ENCODE measurements at regions not wholly inside any gene's neighbourhood (a gene's known extent, or its start where the extent isn't known, plus 50 kb on each side); places are given as distances from the start of the nearest gene placed in this dataset.
"Not testable (repeated sequence)": the region's sequence is repeated elsewhere in the genome, so short reads cannot be mapped to it uniquely, and the experiment has no call there.

DNA sequence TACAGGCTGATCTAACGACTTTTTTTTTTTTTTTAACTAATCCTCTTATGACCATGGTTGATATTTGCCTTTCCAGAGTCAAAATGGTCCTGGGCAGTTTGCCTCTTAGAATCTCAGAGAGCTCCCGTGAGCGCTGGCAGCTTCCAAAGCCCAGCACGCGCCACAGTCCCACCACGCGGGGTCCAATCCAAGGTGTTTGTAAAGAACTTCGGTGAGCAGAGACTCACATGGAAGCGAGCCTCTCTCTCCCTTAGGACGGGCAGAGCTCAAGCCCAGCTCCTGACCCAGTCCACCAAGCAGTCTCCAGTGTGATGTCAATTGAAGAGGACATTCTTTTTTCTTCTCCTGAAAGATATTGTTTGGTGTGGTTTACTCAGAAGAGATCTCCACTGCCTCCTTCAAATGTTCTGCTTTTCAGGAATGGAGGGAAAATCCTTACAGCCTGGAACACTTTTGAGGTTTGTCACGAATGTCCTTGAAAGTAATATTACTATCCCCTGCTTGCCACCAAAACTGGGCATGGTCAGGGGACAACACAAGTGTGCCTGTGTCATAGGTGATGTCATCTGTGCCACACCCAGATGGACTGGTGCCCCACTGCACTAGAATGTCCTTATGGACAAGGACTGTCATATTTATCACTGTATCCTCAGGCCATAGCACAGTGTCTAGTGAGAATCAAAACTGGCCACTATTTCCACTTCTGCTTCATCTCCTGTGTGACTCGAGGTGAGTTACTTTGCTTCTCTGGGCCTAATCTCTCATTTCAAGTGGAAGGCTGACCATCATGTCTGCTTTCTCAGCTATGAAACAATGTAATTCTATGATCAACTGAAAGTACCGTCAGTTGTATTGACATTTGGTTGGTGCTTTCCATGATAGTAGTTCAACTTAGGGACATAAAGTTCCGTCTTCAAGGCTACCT is 97.4 kb upstream of the EDEM3 start:
- DNase-seq = no peak

DNA sequence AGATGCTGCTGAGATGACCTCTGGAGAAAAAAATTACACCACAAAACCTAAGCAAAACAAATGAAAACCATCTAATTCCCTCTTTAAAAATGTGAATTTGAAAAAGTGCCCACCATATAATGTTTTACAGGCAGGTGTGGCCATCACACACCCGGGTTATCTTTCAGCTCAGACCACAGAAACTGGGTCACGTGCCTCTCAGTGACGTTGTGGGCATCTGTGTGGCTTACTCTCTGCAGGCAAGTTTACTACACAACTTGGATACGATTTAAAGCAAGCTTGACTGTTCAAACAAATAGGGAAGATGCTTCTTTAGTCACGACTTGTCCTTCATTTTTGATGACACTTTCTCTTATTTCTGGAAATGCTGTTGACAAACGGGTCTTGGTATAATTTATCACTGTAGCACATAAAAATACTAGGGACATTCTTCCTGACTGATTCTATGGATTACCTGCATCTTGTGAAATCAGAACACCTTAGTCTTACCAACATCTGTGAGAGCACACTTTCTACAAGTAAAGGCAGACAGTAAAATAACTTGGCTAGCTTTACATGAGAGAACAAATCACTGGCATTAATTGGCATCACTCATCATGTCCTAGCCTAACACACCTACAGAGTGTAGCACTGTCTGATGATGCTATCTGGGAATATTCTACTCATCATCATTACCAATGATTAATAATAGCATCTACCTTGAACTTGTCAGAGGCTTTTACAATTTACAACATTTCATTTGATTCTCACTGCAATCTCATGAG is 89.3 kb upstream of the EDEM3 start:
- no peak for DNase-seq

DNA sequence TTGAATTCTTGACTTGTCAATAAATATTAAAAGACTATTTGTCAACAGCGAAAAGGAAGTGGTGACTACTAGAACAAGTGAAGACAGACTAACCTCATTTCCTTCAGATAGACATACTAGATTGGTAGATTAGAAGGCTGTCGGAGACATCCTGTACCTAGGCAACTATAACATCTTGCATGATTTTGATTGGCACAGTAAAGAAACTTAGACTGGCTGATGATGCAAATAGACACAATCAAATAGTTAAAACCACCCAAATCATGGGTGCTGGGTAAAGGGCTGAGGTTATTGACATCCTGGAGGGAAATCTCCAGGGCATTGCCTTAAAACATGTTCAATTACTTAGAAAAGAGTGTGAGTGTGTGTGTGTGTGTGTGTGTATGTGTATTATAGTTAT is 85.9 kb upstream of the EDEM3 start:
- no peak for DNase-seq

DNA sequence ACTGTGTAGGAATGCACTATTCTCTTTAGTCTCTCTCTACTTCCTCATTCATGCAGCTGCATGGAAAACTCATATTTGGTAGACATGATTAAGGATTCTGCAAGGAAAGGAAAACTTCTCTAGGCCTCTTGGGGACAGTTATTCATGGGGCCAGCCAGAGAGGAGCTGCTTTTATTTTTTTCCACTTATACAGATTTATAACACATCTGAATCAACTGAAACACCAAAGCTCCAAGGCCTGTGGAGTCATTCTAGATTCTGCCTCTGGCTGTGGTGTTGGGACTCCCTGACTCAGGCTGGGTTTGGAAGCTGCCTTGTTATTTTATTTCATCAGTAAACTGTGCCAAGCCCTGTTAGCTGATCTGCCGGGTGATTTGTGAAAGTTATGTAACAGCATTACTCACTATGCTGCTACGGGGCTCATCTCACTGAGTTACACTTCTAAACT is 83.9 kb upstream of the EDEM3 start:
- DNase-seq = no peak

DNA sequence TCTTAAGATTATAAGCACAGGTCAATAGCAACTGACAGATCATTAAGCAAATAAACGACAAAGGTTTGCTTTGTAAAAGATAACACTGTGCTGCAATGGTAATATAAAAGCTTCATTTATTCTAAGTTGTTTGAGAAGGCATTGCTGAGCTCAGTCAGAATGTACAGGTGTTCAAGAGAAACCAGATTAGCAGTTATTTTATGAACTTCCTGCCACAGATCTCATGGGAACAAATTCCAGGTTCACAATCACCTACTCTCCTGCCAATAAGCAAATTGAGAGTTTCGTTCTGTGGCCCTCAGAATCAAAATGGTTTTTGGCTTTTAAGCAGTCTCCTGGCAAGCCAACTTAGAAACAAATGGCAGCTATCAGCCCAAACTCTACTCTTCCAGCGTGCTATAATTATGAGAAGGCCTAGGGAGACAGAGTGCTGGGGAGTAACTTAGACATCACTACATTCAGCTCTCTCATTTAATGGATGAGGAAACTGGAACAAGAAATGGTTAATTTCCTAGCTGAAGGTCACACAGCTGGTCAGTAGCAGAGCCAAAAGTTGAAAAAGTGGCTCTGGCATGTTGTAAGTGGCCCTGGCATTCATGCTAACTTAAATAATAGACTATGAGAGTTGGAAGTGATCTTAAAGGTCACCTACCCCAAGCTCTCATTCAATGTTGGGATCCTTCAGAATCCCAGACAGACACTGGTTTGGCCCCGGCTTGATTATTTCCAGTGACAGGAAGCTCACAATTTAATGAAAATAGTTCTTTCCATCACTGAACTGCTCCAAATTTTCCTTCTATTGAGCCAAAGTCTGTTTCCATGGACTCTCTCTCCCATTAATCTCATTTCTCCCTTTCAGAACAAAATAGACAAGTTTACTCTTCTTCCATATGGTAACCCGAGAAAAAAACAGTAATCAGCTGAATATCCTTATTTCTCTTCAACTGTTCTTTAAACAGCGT is 82.6 kb upstream of the EDEM3 start:
- no peak for DNase-seq

DNA sequence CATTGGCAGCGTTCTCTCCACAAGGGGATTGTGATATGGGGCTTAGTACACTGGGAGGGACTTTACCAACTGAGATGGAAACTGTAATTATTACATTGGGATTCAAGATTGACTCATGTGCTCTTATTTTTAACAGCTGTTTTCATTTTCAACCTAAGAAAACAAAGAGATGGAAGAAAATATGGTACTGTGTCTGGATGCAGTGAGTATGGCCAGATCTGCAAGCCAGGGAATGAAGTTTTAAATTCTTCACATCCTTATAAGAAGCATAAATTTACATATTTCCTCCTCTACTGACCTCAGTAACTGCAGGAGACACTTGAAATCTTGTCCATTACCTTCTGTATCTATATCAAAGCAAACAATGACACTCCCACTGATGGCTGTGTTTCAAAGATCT is 81.5 kb upstream of the EDEM3 start:
- no peak for DNase-seq

DNA sequence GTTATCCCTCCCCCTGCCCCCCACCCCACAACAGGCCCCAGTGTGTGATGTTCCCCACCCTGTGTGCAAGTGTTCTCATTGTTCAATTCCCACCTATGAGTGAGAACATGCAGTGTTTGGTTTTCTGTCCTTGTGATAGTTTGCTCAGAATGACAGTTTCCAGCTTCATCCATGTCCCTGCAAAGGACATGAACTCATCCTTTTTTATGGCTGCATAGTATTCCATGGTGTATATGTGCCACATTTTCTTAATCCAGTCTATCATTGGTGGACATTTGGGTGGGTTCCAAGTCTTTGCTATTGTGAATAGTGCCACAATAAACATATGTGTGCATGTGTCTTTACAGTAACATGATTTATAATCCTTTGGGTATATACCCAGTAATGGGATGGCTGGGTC is 79.3 kb upstream of the EDEM3 start:
- not testable (repeated sequence) for DNase-seq

DNA sequence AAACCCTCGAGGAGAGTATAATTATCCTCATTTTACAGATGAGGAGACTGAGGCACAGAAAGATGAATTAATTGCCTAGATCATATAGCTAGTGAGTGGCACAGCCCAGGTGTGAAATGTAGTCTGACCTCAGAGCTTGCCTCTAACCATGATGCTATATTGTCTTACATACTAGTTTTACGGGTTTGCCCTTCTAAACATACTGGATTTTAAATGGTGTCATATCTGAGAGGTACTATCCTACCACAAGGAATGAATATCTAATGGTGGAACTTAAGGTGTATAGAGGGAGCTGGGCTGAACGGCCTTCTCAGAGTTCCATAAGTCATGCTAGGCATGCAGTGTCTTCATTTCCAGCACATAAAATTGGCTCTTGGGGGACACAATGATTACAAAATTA is 77.9 kb upstream of the EDEM3 start:
- no peak for DNase-seq

DNA sequence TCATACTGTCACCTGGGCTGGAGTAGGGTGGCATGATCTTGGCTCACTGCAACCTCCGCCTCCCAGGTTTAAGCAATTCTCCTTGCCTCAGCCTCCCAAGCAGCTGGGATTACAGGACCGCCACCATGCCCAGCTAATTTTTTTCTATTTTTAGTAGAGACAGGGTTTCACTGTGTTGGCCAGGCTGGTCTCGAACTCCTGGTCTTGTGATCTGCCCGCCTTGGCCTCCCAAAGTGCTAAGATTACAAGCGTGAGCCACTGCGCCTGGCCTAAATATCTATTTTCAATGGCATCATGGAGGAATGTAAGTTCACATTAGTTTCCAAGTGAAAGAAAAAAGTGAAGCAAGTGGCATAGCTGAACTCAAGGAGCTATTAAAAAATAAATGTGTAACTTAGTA is 74.8 kb upstream of the EDEM3 start:
- not testable (repeated sequence) for DNase-seq

DNA sequence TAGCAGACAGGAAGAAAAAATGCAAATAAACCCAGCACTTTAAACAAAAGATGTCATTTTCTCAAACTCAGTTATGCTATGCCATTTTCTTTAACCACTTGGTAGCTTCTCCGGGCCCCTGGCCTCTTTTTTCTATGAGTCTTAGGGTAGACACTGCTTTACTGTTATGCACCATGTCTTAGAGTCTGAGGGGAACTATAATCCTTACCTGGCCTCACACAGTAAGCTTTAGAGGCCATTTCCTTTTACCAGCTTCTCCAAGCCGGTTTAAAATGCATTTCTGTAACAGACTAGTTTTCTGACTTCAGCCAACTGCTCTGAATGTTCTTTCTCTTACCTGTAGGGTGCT is 73.7 kb upstream of the EDEM3 start:
- no peak for DNase-seq

DNA sequence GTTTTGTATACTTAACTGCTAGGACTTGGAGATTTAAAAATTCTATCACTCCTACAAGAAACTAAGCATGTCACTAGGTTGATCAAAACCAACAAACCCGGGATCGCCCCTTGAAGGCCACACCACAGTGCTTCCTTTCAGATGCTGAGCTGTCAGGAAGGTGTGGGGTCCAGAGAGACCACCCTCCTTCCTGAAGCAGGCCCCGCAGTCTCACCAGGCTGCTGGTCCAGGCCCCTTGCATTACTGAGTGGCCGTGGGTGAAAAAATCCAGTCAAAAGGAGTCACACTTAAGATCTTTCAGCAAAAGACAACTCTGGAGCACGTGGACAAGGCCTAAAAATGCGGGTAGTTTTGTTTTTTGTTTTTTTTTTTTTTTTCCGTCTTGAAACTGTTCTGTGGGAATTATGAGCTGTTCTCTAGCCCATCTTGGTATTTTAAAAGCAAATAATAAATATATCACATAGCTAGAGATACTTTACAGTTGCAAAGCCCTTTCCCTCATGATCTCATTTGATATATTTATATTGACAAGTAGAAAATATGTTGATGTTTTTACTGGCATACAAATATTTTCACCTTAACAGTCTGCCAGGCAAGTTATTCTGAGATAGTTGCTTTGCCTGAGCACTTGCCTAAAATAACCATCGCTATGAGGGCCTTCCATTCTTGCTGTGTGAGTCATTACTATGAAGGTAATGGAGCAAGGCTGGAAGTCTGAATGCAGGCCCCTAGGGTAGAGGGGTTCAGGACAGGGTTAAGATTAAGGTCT is 73.1 kb upstream of the EDEM3 start:
- no peak for DNase-seq

DNA sequence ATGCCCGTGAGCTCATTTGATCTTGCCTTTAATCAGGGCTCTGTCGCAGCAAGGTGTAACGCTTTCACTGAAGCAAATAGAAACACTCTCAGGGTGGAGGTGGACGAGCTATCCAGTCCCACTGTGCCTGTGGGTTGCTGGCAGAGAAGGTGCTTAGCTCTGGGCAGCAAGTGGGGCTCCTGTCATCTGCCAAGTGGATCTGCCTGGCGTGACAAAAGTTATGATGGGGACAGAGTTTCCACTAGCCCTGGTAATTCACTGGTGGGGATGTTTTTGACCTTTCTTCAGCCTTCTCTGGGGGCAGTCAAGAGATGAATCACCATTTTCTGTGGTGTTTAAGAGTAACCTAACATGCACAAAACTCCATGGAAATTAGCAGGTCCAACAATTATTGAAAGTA is 71.3 kb upstream of the EDEM3 start:
- no peak for DNase-seq

DNA sequence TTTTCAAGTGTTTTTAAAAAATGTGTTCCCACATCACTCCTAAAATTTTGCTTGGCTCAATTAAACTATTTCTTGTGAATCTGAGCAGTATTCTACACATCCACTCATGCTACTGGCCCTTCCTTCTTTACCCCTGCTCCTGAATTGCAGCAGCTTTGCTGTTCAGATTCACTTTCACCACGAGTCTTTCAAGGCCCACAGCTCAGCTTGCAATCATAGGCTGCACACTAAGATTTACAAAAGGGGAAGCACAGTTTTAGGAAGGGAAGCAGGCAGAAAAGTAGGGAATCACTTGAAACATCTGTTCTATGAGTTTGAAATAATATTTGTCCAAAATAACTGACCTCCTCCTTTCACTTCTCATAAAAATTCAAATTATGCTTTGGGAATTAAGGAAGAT is 70.9 kb upstream of the EDEM3 start:
- DNase-seq = no peak

DNA sequence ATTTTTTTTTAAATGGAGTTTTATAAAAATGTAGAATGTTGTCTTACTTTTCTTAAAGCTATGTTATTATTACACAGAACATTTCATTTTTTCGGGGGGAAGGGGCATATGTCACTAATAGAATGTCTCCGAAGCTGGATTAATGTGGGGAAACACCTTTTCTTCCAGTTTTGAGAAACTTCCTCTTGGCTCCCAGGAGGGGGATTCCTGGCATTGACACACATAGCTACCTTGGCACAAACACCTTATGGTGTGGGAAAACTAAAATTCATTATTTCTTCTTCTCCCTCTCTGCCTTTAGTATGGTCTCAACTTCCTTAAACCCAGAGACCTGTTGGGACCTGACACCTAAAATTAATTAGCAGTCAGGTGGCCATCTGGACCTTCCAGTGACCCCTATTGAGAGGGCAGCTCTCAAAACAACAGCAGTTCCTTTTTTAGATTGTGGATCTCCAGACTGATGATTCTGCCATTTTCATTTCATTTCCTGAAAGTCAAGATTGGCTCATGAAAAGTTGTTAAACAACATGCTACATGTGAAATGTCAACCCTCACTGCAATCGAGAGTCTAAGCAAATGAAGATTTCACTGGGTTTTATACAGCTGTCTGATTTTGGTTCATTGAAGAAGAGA is 70.1 kb upstream of the EDEM3 start:
- no peak for DNase-seq

DNA sequence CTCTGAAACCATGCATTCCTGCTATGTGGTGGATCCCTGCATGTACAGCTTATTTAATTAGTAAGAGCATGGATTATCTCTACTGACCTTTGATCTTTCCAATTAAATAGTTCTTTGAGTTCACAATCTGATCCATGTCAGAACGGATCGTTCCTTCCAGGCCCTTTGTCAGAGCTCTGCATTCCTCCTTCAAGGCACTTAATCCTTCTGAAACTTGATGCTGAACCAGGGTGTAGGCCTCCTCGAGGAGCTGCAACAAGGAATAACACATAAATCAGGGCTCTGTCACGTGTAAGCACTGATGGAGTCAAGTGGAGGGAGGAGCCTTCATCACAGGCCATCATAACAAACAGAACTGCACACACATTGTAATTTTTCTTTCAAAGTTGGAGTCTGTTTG is 68.4 kb upstream of the EDEM3 start:
- no peak for DNase-seq

DNA sequence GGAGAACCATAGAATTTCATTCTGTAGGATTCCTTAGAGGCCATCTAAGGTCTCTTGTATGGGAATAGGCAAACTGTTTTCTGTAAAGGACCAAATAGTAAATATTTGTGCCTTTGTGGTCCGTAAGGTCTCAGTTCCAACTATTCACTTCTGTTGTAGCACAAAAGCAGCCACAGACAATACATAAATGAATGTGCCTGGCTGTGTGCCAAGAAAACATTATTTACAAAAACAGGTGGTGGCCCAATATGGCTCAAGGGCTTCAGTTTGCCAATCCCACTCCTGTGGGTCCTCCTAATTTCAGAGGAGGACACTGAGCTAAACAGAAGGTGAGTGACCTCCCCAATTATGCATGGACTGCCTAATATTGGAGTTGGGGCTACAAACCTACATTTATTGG is 67.6 kb upstream of the EDEM3 start:
- peak; percentile 32 for DNase-seq

DNA sequence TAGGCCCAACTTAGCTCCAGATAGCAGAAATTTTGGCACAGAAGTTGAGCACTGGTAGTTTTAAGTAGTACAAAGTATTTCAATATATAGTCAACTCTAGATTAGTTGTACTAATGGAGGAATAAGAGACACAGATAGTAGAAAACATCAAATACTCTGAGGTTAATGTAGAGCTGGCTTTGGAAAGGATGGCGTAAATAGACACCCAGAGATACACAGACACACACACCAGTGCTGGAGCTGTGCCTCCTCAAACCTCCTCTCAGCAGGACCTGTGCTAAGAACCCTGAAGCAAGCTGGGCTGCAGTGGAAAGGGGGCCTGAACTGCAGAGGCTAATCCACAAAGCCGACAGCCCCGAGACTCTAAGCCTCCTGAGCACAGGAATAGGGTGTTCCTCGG is 67.0 kb upstream of the EDEM3 start:
- DNase-seq = no peak

DNA sequence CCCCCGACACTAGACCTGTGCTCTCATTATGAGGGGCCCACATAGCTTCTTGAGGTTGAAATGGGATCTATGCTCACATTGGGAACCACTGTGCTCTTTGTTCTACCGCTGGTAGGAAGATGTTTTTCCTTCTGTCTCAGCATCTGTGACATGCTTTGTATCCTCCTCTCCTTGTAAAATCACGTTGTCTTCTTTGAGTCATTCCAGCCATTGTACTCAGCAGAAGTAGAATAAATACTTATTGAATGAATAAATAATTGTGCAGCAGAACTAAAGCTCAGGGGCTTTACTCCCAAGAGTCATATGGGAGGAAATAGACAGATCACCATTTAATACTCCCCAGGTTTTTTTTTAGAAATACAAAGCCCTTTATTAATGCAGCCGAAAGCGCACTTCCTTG is 66.3 kb upstream of the EDEM3 start:
- DNase-seq = no peak

DNA sequence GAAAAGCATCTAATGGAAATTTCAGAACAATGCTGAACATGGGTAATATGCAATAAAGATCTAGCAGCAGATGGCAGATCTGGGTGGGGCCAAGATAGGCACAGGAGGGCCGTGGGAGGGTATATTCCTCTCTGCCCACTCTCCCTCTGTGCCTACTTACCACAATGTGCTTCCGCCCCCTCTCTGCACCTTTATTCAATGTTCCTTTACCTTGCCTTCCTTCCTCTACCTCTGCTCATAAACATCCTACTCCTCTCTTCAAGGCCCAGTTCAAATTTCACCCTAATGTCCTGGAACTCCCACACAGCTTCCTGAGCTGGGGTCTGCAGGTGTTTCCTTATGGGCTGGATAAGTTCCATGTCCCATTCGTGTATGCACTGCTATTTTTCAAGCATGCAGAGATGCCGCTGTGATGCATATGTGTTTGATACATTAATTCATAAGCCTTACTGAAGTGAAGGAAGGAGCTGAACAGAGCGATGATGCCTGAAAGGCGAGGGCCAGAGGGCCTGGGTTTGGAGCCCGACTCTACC is 65.6 kb upstream of the EDEM3 start:
- no peak for DNase-seq

DNA sequence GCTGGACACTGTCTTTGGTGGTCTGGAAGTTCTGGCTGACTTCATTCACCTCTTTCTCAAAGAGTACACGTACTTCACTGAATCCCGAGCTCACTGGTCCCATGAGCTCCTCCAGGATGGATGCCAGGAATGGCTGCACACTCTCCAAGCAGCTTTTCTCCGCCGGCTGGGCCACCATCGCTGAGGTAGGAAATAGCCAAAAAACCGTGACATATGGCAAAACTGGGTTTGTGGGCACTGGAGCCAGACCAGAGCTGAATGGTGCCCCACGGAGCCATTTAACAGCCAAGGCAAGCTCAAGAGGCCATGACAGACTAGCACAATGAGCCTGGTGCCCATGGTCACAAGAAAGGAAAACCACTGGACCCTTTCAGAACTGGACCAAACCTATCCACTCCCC is 64.0 kb upstream of the EDEM3 start:
- no peak for DNase-seq

DNA sequence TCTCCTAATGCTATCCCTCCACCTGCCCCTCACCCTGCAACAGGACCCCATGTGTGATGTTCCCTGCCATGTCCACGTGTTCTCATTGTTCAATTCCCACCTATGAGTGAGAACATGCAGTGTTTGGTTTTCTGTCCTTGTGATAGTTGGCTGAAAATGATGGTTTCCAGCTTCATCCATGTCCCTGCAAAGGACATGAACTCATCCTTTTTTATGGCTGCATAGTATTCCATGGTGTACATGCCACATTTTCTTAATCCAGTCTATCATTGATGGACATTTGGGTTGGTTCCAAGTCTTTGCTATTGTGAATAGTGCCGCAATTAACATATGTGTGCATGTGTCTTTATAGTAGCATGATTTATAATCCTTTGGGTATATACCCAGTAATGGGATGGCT is 62.3 kb upstream of the EDEM3 start:
- not testable (repeated sequence) for DNase-seq
